ENCODE measurements at regions not wholly inside any gene's neighbourhood (a gene's known extent, or its start where the extent isn't known, plus 50 kb on each side); places are given as distances from the start of the nearest gene placed in this dataset.

GRCh38 chr9:16268067-16268881 is 602.2 kb downstream of the BNC2 start:
- H3K9me2 ChIP-seq (ENCODE audit: insufficient read depth), result no peaks in the 10 kb centered on the region
- ChIA-PET CTCF (no interaction called here), RAD21 (ENCODE audit: low non-redundant PET in 1 of 2, low total read pairs in 2 of 2, uncharacterized antibody in 2 of 2, unreplicated experiment in 2 of 2) (no interaction called here), POLR2A (no interaction called here)
- TF ChIP-seq SP1 (IDR thresholded peaks at IDR 0.05; ENCODE audit: low read depth) (no peak), SRF (IDR thresholded peaks at IDR 0.05; ENCODE audit: low read depth) (no peak), CEBPB (IDR thresholded peaks at IDR 0.05; ENCODE audit: low read depth) (no peak), ZBTB33 (IDR thresholded peaks at IDR 0.05; ENCODE audit: extremely low read depth, insufficient replicate concordance, low read length) (no peak), FOSL1 (IDR thresholded peaks at IDR 0.05; ENCODE audit: low read depth) (no peak), CBX3 (IDR thresholded peaks at IDR 0.05; ENCODE audit: low read depth) (no peak), EZH2phosphoT487 (IDR thresholded peaks at IDR 0.05; ENCODE audit: borderline replicate concordance) (no peak), YY1 (IDR thresholded peaks at IDR 0.05; ENCODE audit: extremely low read depth, insufficient replicate concordance, low read depth, low read length) (no peak), CTCF (IDR thresholded peaks at IDR 0.05 in 2 of 3, conservative IDR thresholded peaks at IDR 0.05 in 1 of 3; ENCODE audit: borderline replicate concordance in 1 of 3, insufficient read depth in 1 of 3, low read depth in 2 of 3, low read length in 2 of 3) (no peak)
- DNase-seq (ENCODE audit: low read depth, low spot score) (no peak), ATAC-seq (no peak)
- no peaks in the 10 kb centered on the region for H4K20me1 ChIP-seq (ENCODE audit: insufficient read depth)
- H3K4me3 ChIP-seq (replicated peaks in 1 of 2; ENCODE audit: low read depth in 1 of 2, low read length in 2 of 2), result no peak overlapping the region
- no peak overlapping the region for H3K27ac ChIP-seq (ENCODE audit: low read depth, low read length)
- H3K4me1 ChIP-seq (ENCODE audit: control insufficient read depth in 1 of 2, insufficient read depth in 2 of 2, low read length in 2 of 2), result no peaks in the 10 kb centered on the region
- no peaks in the 10 kb centered on the region for H3K79me2 ChIP-seq (ENCODE audit: insufficient read depth, low read length)
- H3K36me3 ChIP-seq (ENCODE audit: control insufficient read depth in 1 of 2, insufficient read depth in 2 of 2, low read length in 2 of 2), result no peaks in the 10 kb centered on the region
- H3K9ac ChIP-seq (ENCODE audit: low read length), result no peak overlapping the region
- no TSS peak for BruUV-seq (replicated peaks)
- no peaks in the 10 kb centered on the region for H3K9me3 ChIP-seq (ENCODE audit: control insufficient read depth in 1 of 2, insufficient read depth in 1 of 2, low read depth in 1 of 2, low read length in 2 of 2)
- peaks cover under 1% of the 10 kb centered on the region; the same call in 1 of the 2 replicates for H3K27me3 ChIP-seq (ENCODE audit: insufficient read depth, low read length)
- H2AFZ ChIP-seq (ENCODE audit: low read depth, low read length, poor library complexity, severe bottlenecking), result no peak overlapping the region
- intact Hi-C loops (cut with micrococcal nuclease), result loop anchor here (5.0 kb wide), 1 partner anchor 396 kb away; no protein-coding TSS in a partner anchor
- no peak overlapping the region for H3K4me2 ChIP-seq (ENCODE audit: low read length)
